Gastrocnemius medialis (tissue), 4 donors: ENCODE measurements at regions not wholly inside any gene's neighbourhood (a gene's known extent, or its start where the extent isn't known, plus 50 kb on each side); places are given as distances from the start of the nearest gene placed in this dataset.

Experiments used
- POLR2A ChIP-seq, 2 donors: fragments of 450-650 bp; IDR thresholded peaks; one replicate each; pipeline ENCODE4 v1.6.1; 2017; ENCODE audit warnings: antibody characterized with exemption in 2 of 2, mild to moderate bottlenecking in 2 of 2, moderate library complexity in 2 of 2
- TF ChIP-seq, protein P1 (sequence below), 5 experiments: fragments of 450-650 bp in 3 of 5; fragments of 200-600 bp in 2 of 5; sonication (generic) in 2 of 5; IDR thresholded peaks in 4 of 5; conservative IDR thresholded peaks in 1 of 5; 1 replicate in 4 of 5; 2 replicates in 1 of 5; pipeline ENCODE4 v1.5.1; 2016 to 2019; ENCODE audit warnings: antibody characterized with exemption in 5 of 5, mild to moderate bottlenecking in 3 of 5, moderate library complexity in 3 of 5

DNA sequence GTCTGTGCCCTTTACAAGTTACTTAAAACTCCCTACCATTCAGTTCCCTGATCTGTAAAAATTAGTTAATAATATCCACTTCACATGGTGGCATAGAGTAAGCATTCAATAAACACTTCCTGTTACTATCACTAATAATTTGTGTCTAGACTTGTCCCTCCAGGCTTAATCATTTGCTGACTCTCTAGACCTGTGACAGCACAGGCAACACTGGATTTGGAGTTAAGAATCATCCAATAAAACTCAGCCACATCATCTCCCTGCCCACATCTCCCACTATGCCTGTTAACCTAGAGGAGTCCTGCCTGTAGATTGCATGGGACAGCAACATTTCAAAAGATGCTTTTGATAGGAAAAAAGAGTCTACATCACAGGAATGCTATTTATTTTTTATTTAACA lies 564.6 kb downstream of the MFSD1 start:
- TF ChIP-seq POLR2A (IDR thresholded peaks at IDR 0.05) = no peak
- TF ChIP-seq, protein P1, sequence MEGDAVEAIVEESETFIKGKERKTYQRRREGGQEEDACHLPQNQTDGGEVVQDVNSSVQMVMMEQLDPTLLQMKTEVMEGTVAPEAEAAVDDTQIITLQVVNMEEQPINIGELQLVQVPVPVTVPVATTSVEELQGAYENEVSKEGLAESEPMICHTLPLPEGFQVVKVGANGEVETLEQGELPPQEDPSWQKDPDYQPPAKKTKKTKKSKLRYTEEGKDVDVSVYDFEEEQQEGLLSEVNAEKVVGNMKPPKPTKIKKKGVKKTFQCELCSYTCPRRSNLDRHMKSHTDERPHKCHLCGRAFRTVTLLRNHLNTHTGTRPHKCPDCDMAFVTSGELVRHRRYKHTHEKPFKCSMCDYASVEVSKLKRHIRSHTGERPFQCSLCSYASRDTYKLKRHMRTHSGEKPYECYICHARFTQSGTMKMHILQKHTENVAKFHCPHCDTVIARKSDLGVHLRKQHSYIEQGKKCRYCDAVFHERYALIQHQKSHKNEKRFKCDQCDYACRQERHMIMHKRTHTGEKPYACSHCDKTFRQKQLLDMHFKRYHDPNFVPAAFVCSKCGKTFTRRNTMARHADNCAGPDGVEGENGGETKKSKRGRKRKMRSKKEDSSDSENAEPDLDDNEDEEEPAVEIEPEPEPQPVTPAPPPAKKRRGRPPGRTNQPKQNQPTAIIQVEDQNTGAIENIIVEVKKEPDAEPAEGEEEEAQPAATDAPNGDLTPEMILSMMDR (IDR thresholded peaks at IDR 0.05 in 4 of 5, conservative IDR thresholded peaks at IDR 0.05 in 1 of 5) = no peak
